ENCODE measurements at regions not wholly inside any gene's neighbourhood (a gene's known extent, or its start where the extent isn't known, plus 50 kb on each side); places are given as distances from the start of the nearest gene placed in this dataset.
"Not testable (repeated sequence)": the region's sequence is repeated elsewhere in the genome, so short reads cannot be mapped to it uniquely, and the experiment has no call there.

- DNase-seq: no peak
Measured at GRCh38 chr20:40019510-40019909, 669.5 kb downstream of the MAFB start.

DNA sequence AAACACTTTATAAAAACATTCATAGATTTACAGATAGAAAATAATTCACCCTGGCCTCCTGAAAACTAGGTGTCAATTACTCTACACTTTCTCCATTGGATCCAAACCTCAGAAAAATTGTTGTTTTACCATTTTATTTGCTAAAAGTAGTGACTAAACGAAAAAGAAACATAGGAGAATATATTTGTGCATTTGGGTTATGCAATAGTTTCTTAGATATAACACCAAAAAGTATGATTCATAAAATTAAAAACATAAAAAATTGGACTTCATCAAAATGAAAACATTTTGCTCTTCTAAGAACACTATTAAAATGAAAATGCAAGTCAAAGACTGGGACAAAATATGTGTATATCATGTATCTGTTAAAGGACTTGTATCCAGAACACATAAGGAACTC is 671.3 kb downstream of the MAFB start:
- no peak for DNase-seq

DNA sequence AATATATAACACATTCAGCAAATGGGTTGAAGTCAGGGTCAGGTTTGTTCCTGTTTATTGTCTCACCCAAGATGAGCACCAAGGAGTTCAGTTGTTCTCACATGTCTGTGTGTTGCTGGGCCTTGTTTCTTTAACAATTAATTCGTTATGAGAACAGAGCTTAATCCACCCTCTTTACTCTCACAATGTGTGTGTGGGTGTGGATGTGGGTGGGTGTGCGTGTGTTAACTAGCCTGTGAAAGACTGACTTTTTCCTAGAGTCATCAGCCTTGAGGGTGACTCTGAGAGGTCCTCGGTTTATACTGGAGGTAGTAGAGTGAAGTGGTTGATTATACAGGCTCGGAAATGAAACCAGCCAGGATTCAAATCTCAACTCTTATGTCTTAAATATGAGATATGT is 672.1 kb downstream of the MAFB start:
- no peak for DNase-seq

- DNase-seq: no peak
Measured at GRCh38 chr20:40016392-40016791, 672.6 kb downstream of the MAFB start.

- not testable (repeated sequence) for DNase-seq
Measured at GRCh38 chr20:40012026-40012425, 677.0 kb downstream of the MAFB start.

- DNase-seq: no peak
Measured at GRCh38 chr20:40010483-40010882, 678.6 kb downstream of the MAFB start.

DNA sequence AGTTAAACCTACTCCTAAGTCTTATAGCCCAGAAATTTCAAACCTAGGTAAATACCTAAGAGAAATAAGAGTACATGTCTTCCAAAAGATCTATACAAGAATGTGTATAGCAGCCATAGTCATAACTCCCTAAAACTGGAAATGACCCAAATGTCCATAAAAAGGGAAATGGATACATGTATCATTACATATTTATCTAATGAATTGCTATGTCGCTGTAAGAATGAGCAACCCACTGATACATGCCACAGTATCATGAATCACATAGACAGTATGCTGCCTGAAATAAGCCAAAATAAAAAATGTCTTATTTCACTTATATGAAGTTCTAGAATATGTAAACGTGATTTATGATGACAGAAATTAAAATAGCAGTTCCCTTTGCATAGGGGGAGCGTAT is 679.5 kb downstream of the MAFB start:
- DNase-seq: no peak

DNA sequence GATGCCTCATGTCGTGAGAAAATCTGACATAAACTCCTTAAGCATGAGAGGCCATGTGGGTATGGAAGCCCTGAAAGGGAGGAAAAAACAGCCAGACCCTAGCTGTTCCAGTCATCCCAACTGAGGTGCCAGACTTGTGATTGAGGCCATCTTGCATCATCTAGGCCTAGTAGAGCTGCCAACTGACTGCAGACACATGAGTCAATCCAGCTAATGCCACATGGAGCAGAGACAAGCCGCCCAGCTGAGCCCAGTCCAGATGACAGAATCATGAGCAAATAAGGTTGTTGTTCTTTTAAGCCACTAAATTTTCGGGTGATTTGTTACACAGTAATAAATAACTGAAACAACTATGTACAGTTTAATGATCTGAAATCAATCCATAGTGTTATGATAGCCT is 680.9 kb downstream of the MAFB start:
- no peak for DNase-seq

DNA sequence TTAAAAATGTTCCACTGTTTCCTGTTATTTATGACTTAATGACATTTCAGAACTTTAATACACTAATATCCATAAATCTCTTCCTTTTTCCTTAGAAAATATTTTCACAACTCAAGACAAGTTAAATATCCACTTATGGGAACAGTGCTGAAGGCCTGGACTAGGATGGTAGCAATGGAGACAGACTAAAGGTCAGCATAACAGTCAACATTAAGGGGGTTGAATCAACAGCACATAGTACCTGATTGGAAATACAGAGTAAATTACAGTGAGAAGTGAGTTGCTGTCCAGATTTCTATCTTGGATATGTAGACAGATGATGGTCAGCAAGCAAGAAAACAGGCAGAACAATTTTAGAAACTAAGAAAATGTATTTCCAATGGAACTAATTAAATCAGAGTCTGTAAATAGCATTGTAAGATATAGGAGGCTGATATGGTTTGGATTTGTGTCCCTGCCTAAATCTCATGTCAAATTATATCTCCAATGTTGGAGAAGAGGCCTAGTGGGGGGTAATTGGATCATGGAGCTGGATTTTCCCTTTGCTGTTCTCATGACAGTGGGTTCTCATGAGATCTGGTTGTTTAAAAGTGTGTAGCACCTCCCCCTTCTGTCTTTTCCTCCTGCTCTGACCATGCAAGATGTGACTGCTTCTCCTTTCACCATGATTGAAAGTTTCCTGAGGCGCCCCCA is 682.7 kb downstream of the MAFB start:
- no peak for DNase-seq

DNA sequence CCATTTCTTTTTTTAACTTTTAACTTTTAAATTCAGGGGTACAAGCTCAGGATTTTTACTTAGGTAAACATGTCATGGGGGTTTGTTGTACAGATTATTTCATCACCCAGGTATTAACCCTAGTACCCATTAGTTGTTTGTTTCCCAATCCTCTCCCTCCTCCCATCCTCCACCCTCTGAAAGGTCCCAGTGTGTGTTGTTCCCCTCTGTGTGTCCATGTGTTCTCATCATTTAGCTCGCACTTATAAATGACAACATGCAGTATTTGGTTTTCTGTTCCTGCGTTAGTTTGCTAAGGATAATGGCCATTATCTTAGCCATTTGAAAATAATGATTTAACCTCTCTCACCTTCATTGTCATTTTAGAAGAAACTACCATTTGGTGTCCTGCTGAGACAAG is 684.9 kb downstream of the MAFB start:
- not testable (repeated sequence) for DNase-seq

- peak; percentile 36 for DNase-seq
Measured at GRCh38 chr20:39993742-39994141, 695.3 kb downstream of the MAFB start.

DNA sequence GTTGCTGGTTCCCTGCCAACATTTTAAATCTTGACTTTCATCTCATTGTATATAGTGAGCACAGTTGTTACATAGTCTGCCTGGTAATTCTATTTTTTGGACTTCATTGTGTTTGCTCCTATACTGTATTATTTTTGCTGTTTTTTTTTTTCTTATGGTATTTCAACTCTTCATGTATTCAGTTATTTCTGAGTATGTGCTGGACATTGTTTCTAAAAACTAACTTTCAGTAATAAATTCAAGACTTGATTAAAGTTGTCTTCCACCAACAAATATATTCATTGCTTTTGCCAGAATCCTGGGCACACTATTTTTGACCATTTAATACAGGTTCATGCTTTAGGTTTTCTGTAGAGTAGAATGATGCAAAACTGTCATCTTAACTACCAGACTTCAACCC is 698.3 kb downstream of the MAFB start:
- DNase-seq: no peak

DNA sequence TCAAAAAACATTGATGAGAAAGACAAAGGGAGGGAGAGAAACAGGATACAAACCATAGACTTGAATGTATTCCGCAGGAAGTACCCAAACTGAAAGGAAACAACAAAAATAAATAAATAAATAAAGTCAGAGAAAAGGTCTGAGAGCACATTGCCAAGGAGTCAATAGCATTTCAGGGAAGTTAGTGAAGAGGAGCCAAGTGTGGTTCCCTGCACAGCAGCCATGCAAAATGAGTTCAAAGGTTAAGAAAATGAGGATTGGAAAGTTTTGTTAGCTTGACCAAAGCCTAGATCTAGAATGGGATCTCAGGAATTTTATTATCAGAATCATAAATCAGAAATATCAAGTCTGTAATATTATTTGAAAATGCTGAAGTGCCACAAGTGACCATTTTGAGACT is 700.0 kb downstream of the MAFB start:
- DNase-seq: no peak

GRCh38 chr20:39986173-39986904 is 702.7 kb downstream of the MAFB start:
- DNase-seq: no peak

GRCh38 chr20:39985271-39985827 is 703.7 kb downstream of the MAFB start:
- no peak for DNase-seq

- DNase-seq: no peak
Measured at GRCh38 chr20:39983655-39984054, 705.4 kb downstream of the MAFB start.

DNA sequence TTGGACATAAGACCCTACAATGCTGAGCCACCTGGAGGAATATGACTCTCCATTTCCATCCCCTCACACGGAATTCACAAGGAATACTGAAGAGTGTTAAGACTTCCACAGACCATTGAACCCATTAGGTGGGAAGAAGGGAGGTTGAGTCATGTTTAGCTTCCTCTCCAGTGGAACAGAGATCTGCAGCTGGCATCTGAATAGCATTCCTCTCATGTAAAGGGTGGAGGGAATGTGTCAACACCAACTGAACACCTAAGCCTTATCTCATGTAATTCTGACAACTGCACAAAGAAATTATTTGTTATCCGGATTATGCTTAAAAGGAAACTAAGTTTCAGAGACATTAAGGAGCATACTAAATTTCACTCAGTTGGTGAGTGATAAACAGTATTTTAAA is 705.9 kb downstream of the MAFB start:
- DNase-seq: no peak

DNA sequence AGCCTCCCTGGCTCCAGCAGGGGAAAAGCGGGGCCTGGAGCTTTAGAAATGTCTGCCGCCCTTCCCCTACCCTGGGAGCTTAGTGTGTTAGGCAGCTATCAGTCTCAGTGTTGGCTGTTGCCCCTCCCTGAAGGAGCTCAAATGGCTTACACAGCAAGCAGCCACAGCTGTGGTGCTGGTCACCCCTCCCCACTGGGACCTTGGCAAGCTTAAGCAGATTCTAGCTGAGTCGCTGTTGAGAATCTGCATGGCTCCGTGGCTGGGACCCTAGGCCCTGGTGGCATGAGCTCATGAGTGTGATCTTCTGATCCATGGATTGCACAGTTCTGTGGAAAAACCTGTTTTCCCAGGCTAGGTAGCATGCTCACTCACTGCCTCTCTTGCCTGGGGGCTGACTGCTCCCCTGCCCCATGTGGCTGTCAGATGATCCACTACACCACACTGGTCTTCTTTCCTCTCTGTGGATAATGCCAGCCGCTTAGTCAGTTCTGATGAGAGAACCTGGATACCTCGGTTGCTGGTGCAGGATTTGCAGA is 714.0 kb downstream of the MAFB start:
- no peak for DNase-seq

DNA sequence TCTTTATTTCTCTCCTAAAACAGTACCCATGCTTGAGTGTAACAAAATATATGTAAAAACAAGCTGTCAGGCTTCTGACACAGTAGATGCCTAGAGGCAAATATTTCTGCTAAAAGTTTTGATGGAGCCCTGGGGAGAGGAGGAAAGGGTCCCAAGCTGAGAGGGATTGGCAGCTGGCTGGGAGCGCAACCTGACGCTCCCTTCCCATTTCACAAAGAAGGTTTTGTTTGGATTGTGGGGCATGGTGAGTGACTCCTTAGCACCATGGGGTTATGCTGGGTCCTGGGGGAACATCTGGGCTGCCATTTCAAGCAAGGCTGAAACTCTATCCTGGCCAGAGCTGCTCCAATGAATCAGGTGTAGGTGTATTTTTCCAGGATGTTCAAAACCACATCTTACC is 720.5 kb downstream of the MAFB start:
- DNase-seq: no peak

- DNase-seq: no peak
Measured at GRCh38 chr20:39967806-39968205, 721.2 kb downstream of the MAFB start.

GRCh38 chr20:39961637-39962244 is 727.3 kb downstream of the MAFB start:
- peak; percentile 62 for DNase-seq

- peak; percentile 95 for DNase-seq
Measured at GRCh38 chr20:39960522-39961428, 728.3 kb downstream of the MAFB start.

- not testable (repeated sequence) for DNase-seq
Measured at GRCh38 chr20:39957911-39958310, 731.1 kb downstream of the MAFB start.

Measured in NCI-H446 treated with DMSO at 0.1 percent for 48 hours (cell line).